K562 (cell line): ENCODE measurements at regions not wholly inside any gene's neighbourhood (a gene's known extent, or its start where the extent isn't known, plus 50 kb on each side); places are given as distances from the start of the nearest gene placed in this dataset.

Experiments
- ATAC-seq: fragments of 200-7000 bp; cut with Tn5 transposase; 3 replicates; pipeline ENCODE4 v1.9.1; 2020; ENCODE audit warnings: moderate library complexity
- BruUV-seq: library from RNA; stranded (reverse); fragments of 400-500 nt; replicated peaks from 2 replicates; lab custom pipeline; 2021; lab: Mats Ljungman, UMichigan
- CTCF ChIA-PET: fragments of 300-600 bp; formaldehyde crosslinking; extraction: SDS; loops from one replicate; lab custom pipeline; 2021; ENCODE audit warnings: low intra/inter-chr PET ratio; lab: Yijun Ruan, JAX
- POLR2A ChIA-PET: fragments of 300-600, 350-650 bp; sonication (Branson Sonifier 250); formaldehyde crosslinking; extraction: SDS; loops from one replicate; lab custom pipeline; 2021; ENCODE audit warnings: antibody characterized with exemption, inconsistent platforms; lab: Yijun Ruan, JAX
- DNase-seq, 4 experiments: peaks; one replicate each; pipeline versions ENCODE4 v3.0.0 to v3.0.0-alpha.2; 2011 to 2018; ENCODE audit warnings: low spot score in 3 of 4, mixed read lengths in 3 of 4; ENCODE audit errors: extremely low read depth in 1 of 4
- FAIRE-seq: peaks from 2 replicates; lab custom pipeline; 2011; peaks lifted over from hg19 to GRCh38; lab: Jason Lieb, UNC
- H2AFZ ChIP-seq: 2 replicates; pipeline ENCODE4 v1.6.0; 2011; ENCODE audit warnings: low read depth, low read length, control low read depth, inconsistent platforms
- H3K27ac ChIP-seq: fragments of 200-600 bp; 3 replicates; pipeline ENCODE4 v1.8.0; 2011; ENCODE audit warnings: low read depth, mild to moderate bottlenecking, control low read depth, inconsistent platforms, low read length, moderate library complexity, mixed read lengths; ENCODE audit errors: extremely low read depth
- H3K27me3 ChIP-seq, 2 experiments: fragments of 300-600 bp in 1 of 2; 2 replicates in 1 of 2; 3 replicates in 1 of 2; pipeline versions ENCODE4 v1.6.0 to v1.8.0; 2011; ENCODE audit warnings: inconsistent platforms in 2 of 2, low read length in 2 of 2, mild to moderate bottlenecking in 1 of 2, mixed read lengths in 1 of 2, moderate library complexity in 1 of 2; ENCODE audit not compliant: control insufficient read depth in 2 of 2, insufficient read depth in 2 of 2
- H3K36me3 ChIP-seq: fragments of 300-600 bp; 3 replicates; pipeline ENCODE4 v1.8.0; 2011; ENCODE audit warnings: mild to moderate bottlenecking, low read length, inconsistent platforms; ENCODE audit not compliant: control insufficient read depth, insufficient read depth
- H3K4me1 ChIP-seq, 2 experiments: fragments of 200-600 bp in 1 of 2; replicated peaks in 1 of 2; 2 replicates in 1 of 2; 3 replicates in 1 of 2; pipeline versions ENCODE4 v1.5.1 to v1.8.0; 2011; ENCODE audit warnings: inconsistent platforms in 2 of 2, low read length in 2 of 2, mild to moderate bottlenecking in 1 of 2, mixed read lengths in 1 of 2, moderate library complexity in 1 of 2; ENCODE audit not compliant: control insufficient read depth in 2 of 2, insufficient read depth in 2 of 2
- H3K4me2 ChIP-seq: 2 replicates; pipeline ENCODE4 v1.6.1; 2011; ENCODE audit warnings: low read length, control low read depth, inconsistent platforms, mixed read lengths; ENCODE audit not compliant: insufficient read depth
- H3K4me3 ChIP-seq: fragments of 200-600 bp; sonication (generic), shearing (Covaris generic); 2 replicates; pipeline ENCODE4 v1.5.1; 2016; ENCODE audit warnings: control low read depth, inconsistent platforms
- H3K79me2 ChIP-seq: fragments of 200-600 bp; 3 replicates; pipeline ENCODE4 v1.8.0; 2011; ENCODE audit warnings: low read length, inconsistent platforms; ENCODE audit not compliant: control insufficient read depth, insufficient read depth
- H3K9ac ChIP-seq, 2 experiments: 2 replicates each; pipeline versions ENCODE4 v1.6.0 to v1.6.1; 2011; ENCODE audit warnings: low read depth in 2 of 2, low read length in 2 of 2, control low read depth in 1 of 2, inconsistent platforms in 1 of 2, mild to moderate bottlenecking in 1 of 2, mixed read lengths in 1 of 2; ENCODE audit not compliant: insufficient read depth in 1 of 2
- H3K9me1 ChIP-seq: one replicate; pipeline ENCODE4 v1.6.0; 2011; ENCODE audit warnings: inconsistent platforms, mild to moderate bottlenecking, low read length, moderate library complexity; ENCODE audit not compliant: control insufficient read depth, insufficient read depth
- H3K9me3 ChIP-seq: replicated peaks from 2 replicates; pipeline ENCODE4 v1.5.1; 2011; ENCODE audit warnings: low read depth, low read length, inconsistent platforms; ENCODE audit not compliant: control insufficient read depth, insufficient read depth
- H4K20me1 ChIP-seq: replicated peaks from 2 replicates; pipeline ENCODE4 v1.6.1; 2011; ENCODE audit warnings: low read length, inconsistent platforms, mixed read lengths; ENCODE audit not compliant: control insufficient read depth, insufficient read depth
- BRF1 ChIP-seq: IDR thresholded peaks from 3 replicates; pipeline ENCODE4 v1.6.1; 2011; ENCODE audit warnings: borderline replicate concordance, mild to moderate bottlenecking; ENCODE audit not compliant: insufficient read length; ENCODE audit errors: extremely low read depth
- EGR1 ChIP-seq: fragments of 450-650 bp; conservative IDR thresholded peaks from 2 replicates; pipeline ENCODE4 v1.6.1; 2017; ENCODE audit warnings: mild to moderate bottlenecking
- EP400 ChIP-seq: fragments of 450-650 bp; IDR thresholded peaks from 2 replicates; pipeline ENCODE4 v1.6.1; 2017; ENCODE audit warnings: antibody characterized with exemption, mild to moderate bottlenecking, moderate library complexity
- IFI16 ChIP-seq: fragments of 250-450 bp; sonication (Bioruptor Pico); IDR thresholded peaks from 2 replicates; pipeline ENCODE4 v2.1.2; 2022; ENCODE audit warnings: mild to moderate bottlenecking, inconsistent platforms
- KHSRP ChIP-seq: fragments of 450-650 bp; IDR thresholded peaks from 2 replicates; pipeline ENCODE4 v1.6.1; 2017
- L3MBTL2 ChIP-seq: fragments of 450-650 bp; IDR thresholded peaks from 2 replicates; pipeline ENCODE4 v1.6.1; 2016; ENCODE audit warnings: mild to moderate bottlenecking, moderate library complexity
- NCOR1 ChIP-seq: fragments of 450-650 bp; IDR thresholded peaks from 2 replicates; pipeline ENCODE4 v1.6.1; 2016; ENCODE audit warnings: mild to moderate bottlenecking, moderate library complexity
- PHB2 ChIP-seq: fragments of 450-650 bp; IDR thresholded peaks from 2 replicates; pipeline ENCODE4 v1.6.1; 2017; ENCODE audit warnings: low read depth
- POLR2B ChIP-seq: fragments of 450-650 bp; IDR thresholded peaks from 2 replicates; pipeline ENCODE4 v1.6.1; 2018; ENCODE audit warnings: low read depth; ENCODE audit not compliant: partially characterized antibody
- SMAD4 ChIP-seq: fragments of 250-450 bp; sonication (Bioruptor Pico); conservative IDR thresholded peaks from 2 replicates; pipeline ENCODE4 v1.8.0; 2021; ENCODE audit warnings: inconsistent platforms, mild to moderate bottlenecking, moderate library complexity
- SMARCA5 ChIP-seq: fragments of 450-650 bp; IDR thresholded peaks from 2 replicates; pipeline ENCODE4 v1.6.1; 2016
- TSC22D4 ChIP-seq: fragments of 450-650 bp; IDR thresholded peaks from 2 replicates; pipeline ENCODE4 v1.6.1; 2016; ENCODE audit warnings: missing genetic modification characterization, missing biosample characterization, control low read depth
- XRCC3 ChIP-seq: fragments of 450-650 bp; IDR thresholded peaks from 2 replicates; pipeline ENCODE4 v1.6.1; 2017; ENCODE audit warnings: mild to moderate bottlenecking, moderate library complexity
- ZNF696 ChIP-seq: fragments of 250-450 bp; sonication (Bioruptor Pico); conservative IDR thresholded peaks from 2 replicates; pipeline ENCODE4 v1.4.0; 2020; ENCODE audit warnings: mild to moderate bottlenecking, moderate library complexity
- ZNF785 ChIP-seq: fragments of 250-450 bp; sonication (Bioruptor Pico); IDR thresholded peaks from 2 replicates; pipeline ENCODE4 v1.4.0; 2020; ENCODE audit warnings: mild to moderate bottlenecking
- WGBS: fragments of 100-300 bp; shearing (Covaris generic); methylation state at CpG from one replicate; pipeline ENCODE4 v1.1.6; 2016; ENCODE audit warnings: low coverage, mixed read lengths; ENCODE audit not compliant: insufficient coverage; ENCODE audit errors: missing lambda C conversion rate; 5-methylcytosine and 5-hydroxymethylcytosine counted together
- in situ Hi-C: fragments of 300-500 bp; cut with MboI; formaldehyde crosslinking; loops from 4 replicates; pipeline ENCODE4 v1.15.0; 2018; ENCODE audit warnings: inconsistent platforms, mixed read lengths
- intact Hi-C: fragments of 100-400 bp; cut with micrococcal nuclease; formaldehyde crosslinking; loops from 2 replicates; pipeline ENCODE4 v1.14.2; 2022
- TF ChIP-seq, protein P1 (sequence below): fragments of 450-650 bp; conservative IDR thresholded peaks from 2 replicates; pipeline ENCODE4 v1.6.1; 2016; ENCODE audit warnings: missing genetic modification characterization, low read depth, mild to moderate bottlenecking, missing compliant biosample characterization, moderate library complexity

DNA sequence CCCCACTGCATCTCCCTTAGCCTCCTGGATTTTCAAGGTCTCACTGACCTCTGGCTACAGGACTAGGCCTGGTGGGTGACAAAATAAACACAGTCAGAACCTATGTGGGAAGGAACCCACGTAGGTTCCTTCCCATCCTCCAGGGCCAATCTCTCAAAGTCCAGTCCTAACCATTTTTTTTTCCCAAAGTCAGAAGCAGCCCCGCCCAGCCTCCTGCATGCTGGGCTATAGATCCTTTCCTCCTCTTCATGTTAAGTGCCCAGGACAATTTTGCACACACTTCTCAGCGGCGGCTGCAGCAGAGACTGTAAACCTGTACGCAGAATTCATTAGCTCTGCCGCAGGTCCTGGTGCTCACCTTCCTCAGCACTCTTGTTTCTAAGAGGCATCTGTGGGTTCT is 285.8 kb downstream of the NPIPA8 start (continued):
- no peak for TF ChIP-seq SMAD4 (CRISPR knock-in tag)
- no peak for TF ChIP-seq POLR2B
- TF ChIP-seq NCOR1, result no peak
- TF ChIP-seq BRF1, result no peak

DNA sequence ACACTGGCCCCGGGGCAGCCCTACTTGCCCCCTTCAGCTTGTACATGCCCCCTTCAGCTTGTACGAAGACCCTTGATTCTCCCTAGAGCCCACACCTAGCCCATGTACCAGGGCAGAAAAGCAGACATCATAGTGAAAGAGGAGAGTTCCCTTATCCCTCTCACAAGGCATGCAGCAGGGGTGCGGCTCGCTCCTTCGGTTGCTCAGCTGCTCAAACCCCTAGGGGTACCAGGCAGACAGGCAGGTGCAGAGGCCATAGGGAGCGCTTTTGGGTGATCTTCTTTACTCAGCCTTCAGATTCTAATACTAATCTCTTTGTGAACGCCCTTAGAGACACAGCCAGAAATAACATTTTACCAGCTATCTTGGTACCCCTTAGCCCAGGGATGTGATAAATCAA is 286.3 kb downstream of the NPIPA8 start:
- no TSS peak for BruUV-seq
- in situ Hi-C loops (no loop called here), intact Hi-C loops (no loop called here)
- POLR2A ChIA-PET, result no interaction called here
- Histone ChIP-seq H3K4me3 (no peak overlapping the region), H3K4me2 (no peak overlapping the region), H3K9me3 (no peaks in the 10 kb centered on the region), H3K4me1 (no peaks in the 10 kb centered on the region), H3K36me3 (peaks cover 21% of the 10 kb centered on the region; the same call in 2 of the 3 replicates), H3K27me3 (no peaks in the 10 kb centered on the region), H3K27ac (no peak overlapping the region), H3K79me2 (peaks cover 9% of the 10 kb centered on the region; the same call in 2 of the 3 replicates)
- FAIRE-seq (no peak), ATAC-seq (no peak), DNase-seq (no peak)
- 39% methylated on average over 7 of the region's 7 CpGs for WGBS
- CTCF ChIA-PET, result no interaction called here
- no peak for TF ChIP-seq TSC22D4 (tag)
- no peak for TF ChIP-seq PHB2
- no peak for TF ChIP-seq ZNF696 (CRISPR knock-in tag)
- no peak for TF ChIP-seq EGR1
- TF ChIP-seq ZNF785 (CRISPR knock-in tag), result no peak
- TF ChIP-seq KHSRP, result no peak
- TF ChIP-seq XRCC3, result no peak
- no peak for TF ChIP-seq L3MBTL2
- no peak for TF ChIP-seq EP400
- no peak for TF ChIP-seq SMARCA5
- TF ChIP-seq IFI16 (CRISPR knock-in tag), result no peak
- TF ChIP-seq, protein P1, sequence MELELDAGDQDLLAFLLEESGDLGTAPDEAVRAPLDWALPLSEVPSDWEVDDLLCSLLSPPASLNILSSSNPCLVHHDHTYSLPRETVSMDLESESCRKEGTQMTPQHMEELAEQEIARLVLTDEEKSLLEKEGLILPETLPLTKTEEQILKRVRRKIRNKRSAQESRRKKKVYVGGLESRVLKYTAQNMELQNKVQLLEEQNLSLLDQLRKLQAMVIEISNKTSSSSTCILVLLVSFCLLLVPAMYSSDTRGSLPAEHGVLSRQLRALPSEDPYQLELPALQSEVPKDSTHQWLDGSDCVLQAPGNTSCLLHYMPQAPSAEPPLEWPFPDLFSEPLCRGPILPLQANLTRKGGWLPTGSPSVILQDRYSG, result no peak
- TF ChIP-seq, all 486 proteins: peak for 0
- Histone ChIP-seq H3K9me1 (no peaks in the 10 kb centered on the region), H4K20me1 (peaks cover 5% of the 10 kb centered on the region; the same call in 1 of the 2 replicates), H2AFZ (no peak overlapping the region), H3K9ac (no peak overlapping the region)
